SK-N-MC (cell line): ENCODE measurements at regions not wholly inside any gene's neighbourhood (a gene's known extent, or its start where the extent isn't known, plus 50 kb on each side); places are given as distances from the start of the nearest gene placed in this dataset.
"Not testable (repeated sequence)": the region's sequence is repeated elsewhere in the genome, so short reads cannot be mapped to it uniquely, and the experiment has no call there.

Source experiments
- DNase-seq: peaks from one replicate; pipeline ENCODE4 v3.0.0-alpha.2; 2011; ENCODE audit warnings: low read depth, low spot score
- H3K27ac ChIP-seq: fragments of 200-600 bp; sonication (generic); 2 replicates; pipeline ENCODE4 v1.5.1; 2016; ENCODE audit warnings: mixed run types
- H3K36me3 ChIP-seq: fragments of 200-600 bp; sonication (generic); 2 replicates; pipeline ENCODE4 v1.6.1; 2017; ENCODE audit warnings: antibody characterized with exemption, low read length, mixed read lengths; ENCODE audit not compliant: insufficient read depth
- H3K4me3 ChIP-seq: fragments of 200-600 bp; sonication (generic); 2 replicates; pipeline ENCODE4 v1.5.1; 2016
- H3K9ac ChIP-seq: fragments of 200-600 bp; sonication (generic); 2 replicates; pipeline ENCODE4 v1.8.0; 2017; ENCODE audit warnings: mixed run types, mixed read lengths; ENCODE audit not compliant: insufficient read length
- H3K9me3 ChIP-seq: fragments of 200-600 bp; sonication (generic); 2 replicates; pipeline ENCODE4 v1.6.1; 2017; ENCODE audit warnings: low read depth, mild to moderate bottlenecking, antibody characterized with exemption, low read length, moderate library complexity, mixed read lengths
- EZH2 ChIP-seq: fragments of 200-600 bp; sonication (generic); IDR thresholded peaks from one replicate; pipeline ENCODE4 v1.6.1; 2017; ENCODE audit warnings: antibody characterized with exemption
- FOXP2 ChIP-seq: optimal IDR thresholded peaks from 2 replicates; pipeline ENCODE3; 2011; ENCODE audit warnings: mild to moderate bottlenecking, moderate library complexity; ENCODE audit not compliant: insufficient read depth; ENCODE audit errors: extremely low read length, control extremely low read depth
- POLR2AphosphoS5 ChIP-seq: IDR thresholded peaks from 2 replicates; pipeline ENCODE4 v1.6.1; 2012; ENCODE audit warnings: mild to moderate bottlenecking, low read depth, low read length, borderline replicate concordance

- no peaks in the 10 kb centered on the region for H3K36me3 ChIP-seq
- TF ChIP-seq POLR2AphosphoS5 (no peak), FOXP2 (no peak), EZH2 (no peak)
- DNase-seq: no peak
- H3K9me3 ChIP-seq: no peaks in the 10 kb centered on the region
- no peak overlapping the region for H3K27ac ChIP-seq
- H3K9ac ChIP-seq: no peak overlapping the region
- H3K4me3 ChIP-seq: no peak overlapping the region
Measured at GRCh38 chr3:87975716-87976115, 83.1 kb downstream of the CGGBP1 start.

- Histone ChIP-seq H3K27ac (no peak overlapping the region), H3K9ac (no peak overlapping the region), H3K9me3 (no peaks in the 10 kb centered on the region), H3K36me3 (no peaks in the 10 kb centered on the region), H3K4me3 (no peak overlapping the region)
- TF ChIP-seq FOXP2 (no peak), POLR2AphosphoS5 (no peak), EZH2 (no peak)
- no peak for DNase-seq
Measured at GRCh38 chr3:87973906-87974305, 84.9 kb downstream of the CGGBP1 start.

GRCh38 chr3:87969620-87970019, 89.2 kb downstream of the CGGBP1 start:
- TF ChIP-seq FOXP2 (no peak), EZH2 (no peak), POLR2AphosphoS5 (no peak)
- H3K9ac ChIP-seq: no peak overlapping the region
- H3K27ac ChIP-seq: no peak overlapping the region
- H3K36me3 ChIP-seq: no peaks in the 10 kb centered on the region
- H3K4me3 ChIP-seq: no peak overlapping the region
- H3K9me3 ChIP-seq: no peaks in the 10 kb centered on the region
- no peak for DNase-seq

GRCh38 chr3:87968668-87969067, 90.1 kb downstream of the CGGBP1 start:
- Histone ChIP-seq H3K4me3 (no peak overlapping the region), H3K9me3 (no peaks in the 10 kb centered on the region), H3K36me3 (no peaks in the 10 kb centered on the region), H3K27ac (no peak overlapping the region), H3K9ac (no peak overlapping the region)
- TF ChIP-seq EZH2 (no peak), POLR2AphosphoS5 (no peak), FOXP2 (no peak)
- no peak for DNase-seq

GRCh38 chr3:87958289-87958688, 100.5 kb downstream of the CGGBP1 start:
- no peak for DNase-seq
- Histone ChIP-seq H3K36me3 (no peaks in the 10 kb centered on the region), H3K4me3 (no peak overlapping the region), H3K27ac (no peak overlapping the region), H3K9ac (no peak overlapping the region), H3K9me3 (no peaks in the 10 kb centered on the region)
- TF ChIP-seq POLR2AphosphoS5: no peak
- TF ChIP-seq FOXP2: no peak
- no peak for TF ChIP-seq EZH2

GRCh38 chr3:87957575-87957974, 101.2 kb downstream of the CGGBP1 start:
- no peak for TF ChIP-seq POLR2AphosphoS5
- no peak for TF ChIP-seq FOXP2
- no peak for TF ChIP-seq EZH2
- no peaks in the 10 kb centered on the region for H3K36me3 ChIP-seq
- H3K9me3 ChIP-seq: no peaks in the 10 kb centered on the region
- H3K9ac ChIP-seq: no peak overlapping the region
- no peak for DNase-seq
- no peak overlapping the region for H3K4me3 ChIP-seq
- no peak overlapping the region for H3K27ac ChIP-seq

- no peak overlapping the region for H3K9ac ChIP-seq
Measured at GRCh38 chr3:87949879-87950208, 109.0 kb downstream of the CGGBP1 start.

GRCh38 chr3:87949189-87949878, 109.5 kb downstream of the CGGBP1 start:
- H3K9me3 ChIP-seq: no peaks in the 10 kb centered on the region
- no peak overlapping the region for H3K4me3 ChIP-seq
- no peak for DNase-seq
- H3K36me3 ChIP-seq: no peaks in the 10 kb centered on the region
- H3K9ac ChIP-seq: no peak overlapping the region
- TF ChIP-seq POLR2AphosphoS5 (no peak), EZH2 (no peak), FOXP2 (no peak)
- H3K27ac ChIP-seq: no peak overlapping the region

More at GRCh38 chr3:87949879-87950208, 109.0 kb downstream of the CGGBP1 start:
- Histone ChIP-seq H3K36me3 (no peaks in the 10 kb centered on the region), H3K9me3 (no peaks in the 10 kb centered on the region), H3K4me3 (no peak overlapping the region), H3K27ac (no peak overlapping the region)
- no peak for DNase-seq
- TF ChIP-seq POLR2AphosphoS5 (no peak), EZH2 (no peak), FOXP2 (no peak)

GRCh38 chr3:87946007-87946406, 112.8 kb downstream of the CGGBP1 start:
- not testable (repeated sequence) for H3K9ac ChIP-seq, DNase-seq

GRCh38 chr3:87942256-87942655, 116.5 kb downstream of the CGGBP1 start:
- not testable (repeated sequence) for DNase-seq, H3K9ac ChIP-seq, H3K9me3 ChIP-seq, H3K36me3 ChIP-seq, H3K27ac ChIP-seq, H3K4me3 ChIP-seq

More at GRCh38 chr3:87946007-87946406, 112.8 kb downstream of the CGGBP1 start:
- H3K9me3 ChIP-seq, H3K27ac ChIP-seq, H3K4me3 ChIP-seq, H3K36me3 ChIP-seq: not testable (repeated sequence)
